SK-N-SH (cell line): ENCODE measurements at regions not wholly inside any gene's neighbourhood (a gene's known extent, or its start where the extent isn't known, plus 50 kb on each side); places are given as distances from the start of the nearest gene placed in this dataset.

ENCODE experiments used
- CTCF ChIA-PET: fragments of 300-600, 350-600 bp; formaldehyde crosslinking; extraction: SDS; loops from one replicate; lab custom pipeline; 2021; lab: Yijun Ruan, JAX
- POLR2A ChIA-PET: fragments of 350-600 bp; sonication (Branson Sonifier 250); formaldehyde crosslinking; extraction: SDS; loops from one replicate; lab custom pipeline; 2020; ENCODE audit warnings: antibody characterized with exemption, inconsistent platforms; lab: Yijun Ruan, JAX
- DNase-seq: peaks from one replicate; pipeline ENCODE4 v3.0.0; 2012
- H2AFZ ChIP-seq: fragments of 200-600 bp; sonication (generic); 2 replicates; pipeline ENCODE4 v1.8.1; 2016; ENCODE audit warnings: antibody characterized with exemption, mild to moderate bottlenecking, low read depth
- H3F3A ChIP-seq: fragments of 200-600 bp; sonication (generic); replicated peaks from 2 replicates; pipeline ENCODE3; 2016; ENCODE audit warnings: antibody characterized with exemption, mild to moderate bottlenecking; ENCODE audit not compliant: insufficient read depth
- H3K27ac ChIP-seq, 2 experiments: fragments of 200-500 bp in 1 of 2; fragments of 200-600 bp in 1 of 2; sonication (Bioruptor generic) in 1 of 2; sonication (generic), shearing (Covaris generic) in 1 of 2; 2 replicates each; pipeline versions ENCODE4 v1.5.1 to v1.6.1; 2014 to 2016; ENCODE audit warnings: low read depth in 2 of 2, inconsistent platforms in 1 of 2, low read length in 1 of 2, mild to moderate bottlenecking in 1 of 2, mixed read lengths in 1 of 2
- H3K27me3 ChIP-seq: fragments of 200-600 bp; sonication (generic), shearing (Covaris generic); 2 replicates; pipeline ENCODE4 v1.6.1; 2016; ENCODE audit warnings: mixed run types; ENCODE audit not compliant: insufficient read depth
- H3K36me3 ChIP-seq, 2 experiments: fragments of 200-500 bp in 1 of 2; fragments of 200-600 bp in 1 of 2; sonication (Bioruptor generic) in 1 of 2; sonication (generic) in 1 of 2; replicated peaks in 1 of 2; 2 replicates each; pipeline versions ENCODE3 to v1.5.1; 2014 to 2016; ENCODE audit warnings: low read length in 1 of 2, mild to moderate bottlenecking in 1 of 2; ENCODE audit not compliant: insufficient read depth in 2 of 2, control insufficient read depth in 1 of 2
- H3K4me1 ChIP-seq, 2 experiments: fragments of 200-500 bp in 1 of 2; fragments of 200-600 bp in 1 of 2; sonication (Bioruptor generic) in 1 of 2; sonication (generic), shearing (Covaris generic) in 1 of 2; 2 replicates each; pipeline versions ENCODE4 v1.5.1 to v1.6.1; 2014 to 2016; ENCODE audit warnings: low read depth in 1 of 2, low read length in 1 of 2, mixed run types in 1 of 2; ENCODE audit not compliant: insufficient read depth in 2 of 2, control insufficient read depth in 1 of 2
- H3K4me2 ChIP-seq: fragments of 200-600 bp; sonication (generic), shearing (Covaris generic); 2 replicates; pipeline ENCODE4 v1.6.1; 2017; ENCODE audit warnings: mixed run types
- H3K4me3 ChIP-seq, 2 experiments: fragments of 200-500 bp in 1 of 2; fragments of 200-600 bp in 1 of 2; sonication (Bioruptor generic) in 1 of 2; sonication (generic), shearing (Covaris generic) in 1 of 2; 2 replicates each; pipeline versions ENCODE4 v1.5.1 to v1.8.1; 2014 to 2016; ENCODE audit warnings: low read depth in 2 of 2, inconsistent platforms in 1 of 2, low read length in 1 of 2, mild to moderate bottlenecking in 1 of 2, mixed read lengths in 1 of 2, moderate library complexity in 1 of 2
- H3K79me2 ChIP-seq: fragments of 200-600 bp; sonication (generic); 2 replicates; pipeline ENCODE4 v1.8.1; 2017; ENCODE audit warnings: mild to moderate bottlenecking; ENCODE audit not compliant: insufficient read depth
- H3K9ac ChIP-seq: fragments of 200-600 bp; sonication (generic); 2 replicates; pipeline ENCODE4 v1.6.1; 2017; ENCODE audit warnings: mixed run types
- H3K9me2 ChIP-seq: fragments of 200-600 bp; sonication (generic); 2 replicates; pipeline ENCODE4 v1.6.1; 2017; ENCODE audit warnings: mixed run types
- H3K9me3 ChIP-seq: fragments of 200-600 bp; sonication (generic); 2 replicates; pipeline ENCODE4 v1.6.1; 2017; ENCODE audit warnings: mixed run types, mild to moderate bottlenecking, moderate library complexity
- H4K20me1 ChIP-seq: fragments of 200-600 bp; sonication (generic); 2 replicates; pipeline ENCODE4 v1.6.1; 2017; ENCODE audit warnings: mild to moderate bottlenecking, mixed run types; ENCODE audit not compliant: insufficient read depth
- ELF1 ChIP-seq: IDR thresholded peaks from 2 replicates; pipeline ENCODE4 v1.4.0; 2012
- EP300 ChIP-seq, 2 experiments: IDR thresholded peaks; 2 replicates each; pipeline versions ENCODE4 v1.4.0 to v1.6.1; 2012; ENCODE audit warnings: borderline replicate concordance in 1 of 2, low read depth in 1 of 2, low read length in 1 of 2
- EZH2phosphoT487 ChIP-seq: fragments of 200-600 bp; sonication (generic); IDR thresholded peaks from 2 replicates; pipeline ENCODE4 v1.6.1; 2017; ENCODE audit warnings: low read depth, mixed run types, mild to moderate bottlenecking, antibody characterized with exemption, moderate library complexity, borderline replicate concordance
- FOSL2 ChIP-seq: IDR thresholded peaks from 2 replicates; pipeline ENCODE4 v1.4.0; 2012; ENCODE audit warnings: low read depth, mild to moderate bottlenecking, moderate library complexity, borderline replicate concordance
- FOXJ3 ChIP-seq: sonication (generic); formaldehyde crosslinking; IDR thresholded peaks from 2 replicates; pipeline ENCODE4 v1.5.1; 2020; ENCODE audit warnings: mild to moderate bottlenecking, missing genetic modification reagents
- FOXM1 ChIP-seq: IDR thresholded peaks from 2 replicates; pipeline ENCODE4 v1.4.0; 2012; ENCODE audit warnings: low read depth, mild to moderate bottlenecking
- GATA2 ChIP-seq: sonication (generic); formaldehyde crosslinking; IDR thresholded peaks from 2 replicates; pipeline ENCODE4 v1.5.0; 2020; ENCODE audit warnings: mild to moderate bottlenecking, missing genetic modification reagents
- IRF3 ChIP-seq: fragments of 150-350 bp; IDR thresholded peaks from 2 replicates; pipeline ENCODE4 v1.6.1; 2016; ENCODE audit warnings: mild to moderate bottlenecking, low read depth, low read length
- JUND ChIP-seq: IDR thresholded peaks from 2 replicates; pipeline ENCODE4 v1.4.0; 2012
- MAX ChIP-seq: IDR thresholded peaks from 2 replicates; pipeline ENCODE4 v1.4.0; 2012; ENCODE audit warnings: low read depth
- POLR2AphosphoS5 ChIP-seq: IDR thresholded peaks from 2 replicates; pipeline ENCODE4 v1.6.1; 2012; ENCODE audit warnings: low read depth, low read length
- RCOR1 ChIP-seq: fragments of 150-350 bp; IDR thresholded peaks from 2 replicates; pipeline ENCODE4 v1.6.1; 2017; ENCODE audit warnings: antibody characterized with exemption, low read length
- RFX5 ChIP-seq: IDR thresholded peaks from 2 replicates; pipeline ENCODE4 v1.6.1; 2012; ENCODE audit warnings: mild to moderate bottlenecking, improper control_type of control experiment, low read length
- TCF12 ChIP-seq: IDR thresholded peaks from 2 replicates; pipeline ENCODE4 v1.4.0; 2012
- TEAD4 ChIP-seq: IDR thresholded peaks from 2 replicates; pipeline ENCODE4 v1.4.0; 2012; ENCODE audit warnings: mild to moderate bottlenecking, borderline replicate concordance; ENCODE audit not compliant: insufficient read depth
- USF1 ChIP-seq: IDR thresholded peaks from 2 replicates; pipeline ENCODE4 v1.4.0; 2012; ENCODE audit warnings: low read depth, borderline replicate concordance
- USF2 ChIP-seq: fragments of 150-350 bp; IDR thresholded peaks from 2 replicates; pipeline ENCODE4 v1.6.1; 2017; ENCODE audit warnings: antibody characterized with exemption, low read length, low read depth, borderline replicate concordance
- YY1 ChIP-seq: IDR thresholded peaks from 2 replicates; pipeline ENCODE4 v1.4.0; 2012; ENCODE audit warnings: low read depth, mild to moderate bottlenecking
- ZBTB33 ChIP-seq: IDR thresholded peaks from 2 replicates; pipeline ENCODE4 v1.4.0; 2012; ENCODE audit warnings: low read depth, borderline replicate concordance
- WGBS: methylation state at CpG from one replicate; pipeline ENCODE4 v1.1.6; 2017; ENCODE audit warnings: low lambda C conversion rate; 5-methylcytosine and 5-hydroxymethylcytosine counted together

GRCh38 chr15:36332896-36333295, 246.5 kb upstream of the CDIN1 start:
- no peaks in the 10 kb centered on the region for H3K9me3 ChIP-seq
- WGBS: 92% methylated on average over 2 of the region's 2 CpGs
- H3K4me3 ChIP-seq: no peak overlapping the region; a peak in 1 of 4 replicates
- H3K36me3 ChIP-seq: no peaks in the 10 kb centered on the region
- no peak overlapping the region for H2AFZ ChIP-seq
- CTCF ChIA-PET: no interaction called here
- no peak overlapping the region for H3K27ac ChIP-seq
- TF ChIP-seq TEAD4 (no peak), MAX (no peak), YY1 (no peak), JUND (no peak), RFX5 (no peak), FOXJ3 (CRISPR knock-in tag) (no peak), POLR2AphosphoS5 (no peak), USF2 (no peak), EP300 (IDR thresholded peaks at IDR 0.05; ENCODE audit: borderline replicate concordance in 1 of 2, low read depth in 1 of 2, low read length in 1 of 2) (no peak), ELF1 (no peak), TCF12 (no peak), USF1 (no peak), IRF3 (no peak), RCOR1 (no peak), FOXM1 (no peak), ZBTB33 (no peak), FOSL2 (no peak), EZH2phosphoT487 (no peak), GATA2 (no peak)
- H3K4me1 ChIP-seq: peaks cover 0 to 9% of the 10 kb centered on the region in 2 experiments; a peak in 1 of 4 replicates
- H3K9me2 ChIP-seq: no peaks in the 10 kb centered on the region
- H3K4me2 ChIP-seq: no peak overlapping the region
- H3K27me3 ChIP-seq: no peaks in the 10 kb centered on the region
- no peaks in the 10 kb centered on the region for H3K79me2 ChIP-seq
- no peaks in the 10 kb centered on the region for H4K20me1 ChIP-seq
- H3K9ac ChIP-seq: no peak overlapping the region
- peaks cover 7% of the 10 kb centered on the region for H3F3A ChIP-seq
- POLR2A ChIA-PET: no interaction called here
- no peak for DNase-seq
